CD14-positive monocyte (primary cell): ENCODE measurements at regions not wholly inside any gene's neighbourhood (a gene's known extent, or its start where the extent isn't known, plus 50 kb on each side); places are given as distances from the start of the nearest gene placed in this dataset.

Experiments
- DNase-seq, 3 donors: peaks; one replicate each; pipeline ENCODE4 v3.0.0-alpha.2; 2011 to 2022
- H2AFZ ChIP-seq: 2 replicates; pipeline ENCODE4 v1.6.0; 2012; ENCODE audit warnings: mild to moderate bottlenecking, low read depth, low read length, inconsistent platforms; ENCODE audit not compliant: insufficient read depth, poor library complexity, severe bottlenecking
- H3K27ac ChIP-seq, 2 donors: 1 replicate in 1 of 2; 2 replicates in 1 of 2; pipeline ENCODE4 v1.5.1; 2012 to 2013; ENCODE audit warnings: low read length in 2 of 2, control low read depth in 1 of 2, inconsistent platforms in 1 of 2, low read depth in 1 of 2, mild to moderate bottlenecking in 1 of 2
- H3K27me3 ChIP-seq, 2 donors: one replicate each; pipeline versions ENCODE4 v1.6.0 to v1.6.1; 2011 to 2013; ENCODE audit warnings: low read length in 2 of 2; ENCODE audit not compliant: control insufficient read depth in 2 of 2, insufficient read depth in 2 of 2
- H3K36me3 ChIP-seq, 2 donors: replicated peaks in 1 of 2; 1 replicate in 1 of 2; 2 replicates in 1 of 2; pipeline versions ENCODE4 v1.5.1 to v1.6.1; 2012 to 2013; ENCODE audit warnings: low read length in 2 of 2, control low read depth in 1 of 2, inconsistent platforms in 1 of 2, mild to moderate bottlenecking in 1 of 2; ENCODE audit not compliant: insufficient read depth in 2 of 2, control insufficient read depth in 1 of 2
- H3K4me1 ChIP-seq, 2 donors: 1 replicate in 1 of 2; 2 replicates in 1 of 2; pipeline versions ENCODE4 v1.5.1 to v1.6.1; 2012 to 2013; ENCODE audit warnings: low read length in 2 of 2, control low read depth in 1 of 2, inconsistent platforms in 1 of 2, mild to moderate bottlenecking in 1 of 2, moderate library complexity in 1 of 2; ENCODE audit not compliant: insufficient read depth in 2 of 2, control insufficient read depth in 1 of 2
- H3K4me2 ChIP-seq: replicated peaks from 2 replicates; pipeline ENCODE3; 2012; ENCODE audit warnings: low read length, moderate library complexity, mild to moderate bottlenecking; ENCODE audit not compliant: poor library complexity, severe bottlenecking; ENCODE audit errors: extremely low read depth
- H3K4me3 ChIP-seq, 3 experiments: fragments of 200-600 bp in 1 of 3; sonication (generic) in 1 of 3; replicated peaks in 1 of 3; 1 replicate in 2 of 3; 2 replicates in 1 of 3; pipeline ENCODE4 v1.5.1; 2011 to 2013; ENCODE audit warnings: low read length in 3 of 3, mild to moderate bottlenecking in 3 of 3, control low read depth in 2 of 3, low read depth in 2 of 3, inconsistent platforms in 1 of 3, moderate library complexity in 1 of 3
- H3K79me2 ChIP-seq: 2 replicates; pipeline ENCODE4 v1.6.0; 2012; ENCODE audit warnings: mild to moderate bottlenecking, control low read depth, inconsistent platforms, low read length, moderate library complexity; ENCODE audit not compliant: insufficient read depth
- H3K9ac ChIP-seq: 2 replicates; pipeline ENCODE4 v1.6.0; 2017; ENCODE audit warnings: low read length, mild to moderate bottlenecking; ENCODE audit not compliant: insufficient read depth, poor library complexity, severe bottlenecking
- H3K9me3 ChIP-seq, 2 donors: replicated peaks in 1 of 2; 1 replicate in 1 of 2; 2 replicates in 1 of 2; pipeline versions ENCODE4 v1.5.1 to v1.6.1; 2012 to 2013; ENCODE audit warnings: low read length in 2 of 2, control low read depth in 1 of 2; ENCODE audit not compliant: control insufficient read depth in 1 of 2, insufficient read depth in 1 of 2
- H4K20me1 ChIP-seq: 2 replicates; pipeline ENCODE4 v1.6.0; 2012; ENCODE audit warnings: mild to moderate bottlenecking, low read length, control low read depth, moderate library complexity; ENCODE audit not compliant: insufficient read depth
- H3K27ac Mint-ChIP-seq, 7 donors: one replicate each; pipeline ENCODE4 v1.8.0; 2020; ENCODE audit warnings: mild to moderate bottlenecking in 7 of 7, mixed read lengths in 7 of 7, moderate library complexity in 6 of 7, inconsistent platforms in 2 of 7
- H3K27me3 Mint-ChIP-seq, 3 donors: one replicate each; pipeline ENCODE4 v1.8.0; 2021 to 2022; ENCODE audit warnings: low read depth in 3 of 3, mild to moderate bottlenecking in 3 of 3, mixed read lengths in 3 of 3, moderate library complexity in 3 of 3, inconsistent platforms in 1 of 3
- H3K36me3 Mint-ChIP-seq, 2 donors: one replicate each; pipeline ENCODE4 v1.8.0; 2020; ENCODE audit warnings: mixed read lengths in 2 of 2, inconsistent platforms in 1 of 2, mild to moderate bottlenecking in 1 of 2
- H3K4me1 Mint-ChIP-seq: one replicate; pipeline ENCODE4 v1.8.0; 2020; ENCODE audit warnings: mild to moderate bottlenecking, mixed read lengths
- H3K4me3 Mint-ChIP-seq, 2 donors: one replicate each; pipeline ENCODE4 v1.8.0; 2020; ENCODE audit warnings: mild to moderate bottlenecking in 2 of 2, mixed read lengths in 2 of 2, moderate library complexity in 1 of 2
- H3K9me3 Mint-ChIP-seq, 7 donors: one replicate each; pipeline ENCODE4 v1.8.0; 2020 to 2022; ENCODE audit warnings: mixed read lengths in 7 of 7, mild to moderate bottlenecking in 6 of 7, moderate library complexity in 6 of 7, inconsistent platforms in 2 of 7
- WGBS: methylation state at CpG from one replicate; pipeline ENCODE4 v1.1.5; 2013; ENCODE audit warnings: missing lambda C conversion rate; ENCODE audit not compliant: insufficient coverage; 5-methylcytosine and 5-hydroxymethylcytosine counted together
- intact Hi-C, 2 donors: fragments of 100-400 bp; cut with micrococcal nuclease; formaldehyde crosslinking; loops; one replicate each; pipeline versions ENCODE4 v1.15.0 to v1.15.1; 2023
- TF ChIP-seq, protein P1 (sequence below): fragments of 200-600 bp; IDR thresholded peaks from one replicate; pipeline ENCODE4 v1.8.0; 2022; ENCODE audit warnings: antibody characterized with exemption, mild to moderate bottlenecking

GRCh38 chr12:93127582-93128331 lies 198.7 kb upstream of the EEA1 start:
- peak; percentile 83 to 90 (median 87) for DNase-seq
- Mint-ChIP-seq H3K4me1 (peaks cover 38% of the 10 kb centered on the region), H3K27ac (peak overlapping the region; percentile 23 to 86 (median 67)), H3K9me3 (no peaks in the 10 kb centered on the region), H3K36me3 (no peaks in the 10 kb centered on the region), H3K27me3 (peaks cover 0 to 2% (median 1%) of the 10 kb centered on the region in 3 donors), H3K4me3 (peak overlapping the region in 1 of 2 donors; percentile 21)
- no peak overlapping the region for H3K9ac ChIP-seq
- H4K20me1 ChIP-seq, result no peaks in the 10 kb centered on the region
- no peaks in the 10 kb centered on the region for H3K27me3 ChIP-seq
- H3K36me3 ChIP-seq, result no peaks in the 10 kb centered on the region
- peak overlapping the region; percentile 16 to 39 for H3K27ac ChIP-seq
- 34% methylated on average over 8 of the region's 16 CpGs for WGBS
- no peak overlapping the region for H3K4me3 ChIP-seq
- no peaks in the 10 kb centered on the region for H3K9me3 ChIP-seq
- TF ChIP-seq, protein P1, sequence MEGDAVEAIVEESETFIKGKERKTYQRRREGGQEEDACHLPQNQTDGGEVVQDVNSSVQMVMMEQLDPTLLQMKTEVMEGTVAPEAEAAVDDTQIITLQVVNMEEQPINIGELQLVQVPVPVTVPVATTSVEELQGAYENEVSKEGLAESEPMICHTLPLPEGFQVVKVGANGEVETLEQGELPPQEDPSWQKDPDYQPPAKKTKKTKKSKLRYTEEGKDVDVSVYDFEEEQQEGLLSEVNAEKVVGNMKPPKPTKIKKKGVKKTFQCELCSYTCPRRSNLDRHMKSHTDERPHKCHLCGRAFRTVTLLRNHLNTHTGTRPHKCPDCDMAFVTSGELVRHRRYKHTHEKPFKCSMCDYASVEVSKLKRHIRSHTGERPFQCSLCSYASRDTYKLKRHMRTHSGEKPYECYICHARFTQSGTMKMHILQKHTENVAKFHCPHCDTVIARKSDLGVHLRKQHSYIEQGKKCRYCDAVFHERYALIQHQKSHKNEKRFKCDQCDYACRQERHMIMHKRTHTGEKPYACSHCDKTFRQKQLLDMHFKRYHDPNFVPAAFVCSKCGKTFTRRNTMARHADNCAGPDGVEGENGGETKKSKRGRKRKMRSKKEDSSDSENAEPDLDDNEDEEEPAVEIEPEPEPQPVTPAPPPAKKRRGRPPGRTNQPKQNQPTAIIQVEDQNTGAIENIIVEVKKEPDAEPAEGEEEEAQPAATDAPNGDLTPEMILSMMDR, result peak; percentile 70
- H3K4me1 ChIP-seq, result peaks cover 44 to 45% of the 10 kb centered on the region in 2 donors
- H3K79me2 ChIP-seq, result no peaks in the 10 kb centered on the region
- peak overlapping the region; percentile 35 for H3K4me2 ChIP-seq
- intact Hi-C loops, result loop anchor here (5.0 to 10.0 kb wide), 2 partner anchors 35 to 57 kb away; no protein-coding TSS in a partner anchor
- peak overlapping the region; percentile 48 for H2AFZ ChIP-seq

- peaks cover 42% of the 10 kb centered on the region in 2 donors for H3K4me1 ChIP-seq
- no peaks in the 10 kb centered on the region for H3K36me3 Mint-ChIP-seq
- peak overlapping the region in 1 of 2 donors; percentile 39 for H3K27ac ChIP-seq
- no peak for DNase-seq
- no peak overlapping the region for H3K9ac ChIP-seq
- WGBS, result 100% methylated on average over 5 of the region's 6 CpGs
- peaks cover 36% of the 10 kb centered on the region for H3K4me1 Mint-ChIP-seq
- no peaks in the 10 kb centered on the region for H3K9me3 Mint-ChIP-seq
- H2AFZ ChIP-seq, result peak overlapping the region; percentile 48
- no peaks in the 10 kb centered on the region for H4K20me1 ChIP-seq
- TF ChIP-seq, protein P1, result no peak
- no peaks in the 10 kb centered on the region for H3K79me2 ChIP-seq
- no peaks in the 10 kb centered on the region for H3K27me3 ChIP-seq
- H3K36me3 ChIP-seq, result no peaks in the 10 kb centered on the region
- H3K27ac Mint-ChIP-seq, result peak overlapping the region in 2 of 7 donors; percentile 53 to 62
- no peak overlapping the region for H3K4me2 ChIP-seq
- peaks cover 0 to 2% (median 1%) of the 10 kb centered on the region in 3 donors for H3K27me3 Mint-ChIP-seq
- H3K4me3 Mint-ChIP-seq, result no peak overlapping the region
- H3K4me3 ChIP-seq, result no peak overlapping the region
- no peaks in the 10 kb centered on the region for H3K9me3 ChIP-seq
- intact Hi-C loops, result loop anchor here (5.0 to 10.0 kb wide), 2 partner anchors 36 to 56 kb away; no protein-coding TSS in a partner anchor
Observed at GRCh38 chr12:93128332-93128707, 199.2 kb upstream of the EEA1 start.
